Esophagus squamous epithelium (tissue), 4 donors: ENCODE measurements at regions not wholly inside any gene's neighbourhood (a gene's known extent, or its start where the extent isn't known, plus 50 kb on each side); places are given as distances from the start of the nearest gene placed in this dataset.

ENCODE experiments used
- POLR2A ChIP-seq, 4 donors: fragments of 450-650 bp; IDR thresholded peaks; one replicate each; pipeline ENCODE4 v1.6.1; 2017; ENCODE audit warnings: antibody characterized with exemption in 4 of 4, mild to moderate bottlenecking in 4 of 4, moderate library complexity in 3 of 4
- TF ChIP-seq, protein P1 (sequence below), 6 experiments: fragments of 450-650 bp in 4 of 6; fragments of 200-600 bp in 2 of 6; sonication (generic) in 2 of 6; IDR thresholded peaks; one replicate each; pipeline ENCODE4 v1.5.1; 2016 to 2019; ENCODE audit warnings: antibody characterized with exemption in 6 of 6, mild to moderate bottlenecking in 4 of 6, moderate library complexity in 4 of 6

DNA sequence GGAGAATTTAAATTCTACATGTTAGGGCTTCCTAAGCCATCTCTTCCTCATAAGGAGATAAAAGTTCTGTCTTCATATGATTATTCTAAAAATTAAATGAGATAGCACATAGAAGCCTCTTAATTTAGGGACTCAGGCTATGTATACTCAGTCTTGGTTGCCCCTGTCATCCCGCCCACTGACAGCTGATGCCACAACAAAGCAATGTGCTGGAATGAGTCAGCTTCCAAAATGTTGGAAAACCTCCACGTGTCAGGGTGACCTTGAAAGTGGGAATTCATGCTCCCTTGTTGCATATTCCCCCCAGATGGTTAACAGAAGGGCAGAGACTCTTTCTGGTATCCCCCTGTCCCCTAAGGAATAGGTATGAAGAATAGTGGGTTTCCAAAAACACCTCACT, 238.0 kb upstream of the DDHD1 start:
- TF ChIP-seq POLR2A (IDR thresholded peaks at IDR 0.05): no peak
- TF ChIP-seq, protein P1, sequence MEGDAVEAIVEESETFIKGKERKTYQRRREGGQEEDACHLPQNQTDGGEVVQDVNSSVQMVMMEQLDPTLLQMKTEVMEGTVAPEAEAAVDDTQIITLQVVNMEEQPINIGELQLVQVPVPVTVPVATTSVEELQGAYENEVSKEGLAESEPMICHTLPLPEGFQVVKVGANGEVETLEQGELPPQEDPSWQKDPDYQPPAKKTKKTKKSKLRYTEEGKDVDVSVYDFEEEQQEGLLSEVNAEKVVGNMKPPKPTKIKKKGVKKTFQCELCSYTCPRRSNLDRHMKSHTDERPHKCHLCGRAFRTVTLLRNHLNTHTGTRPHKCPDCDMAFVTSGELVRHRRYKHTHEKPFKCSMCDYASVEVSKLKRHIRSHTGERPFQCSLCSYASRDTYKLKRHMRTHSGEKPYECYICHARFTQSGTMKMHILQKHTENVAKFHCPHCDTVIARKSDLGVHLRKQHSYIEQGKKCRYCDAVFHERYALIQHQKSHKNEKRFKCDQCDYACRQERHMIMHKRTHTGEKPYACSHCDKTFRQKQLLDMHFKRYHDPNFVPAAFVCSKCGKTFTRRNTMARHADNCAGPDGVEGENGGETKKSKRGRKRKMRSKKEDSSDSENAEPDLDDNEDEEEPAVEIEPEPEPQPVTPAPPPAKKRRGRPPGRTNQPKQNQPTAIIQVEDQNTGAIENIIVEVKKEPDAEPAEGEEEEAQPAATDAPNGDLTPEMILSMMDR (IDR thresholded peaks at IDR 0.05): no peak
